ENCODE measurements at regions not wholly inside any gene's neighbourhood (a gene's known extent, or its start where the extent isn't known, plus 50 kb on each side); places are given as distances from the start of the nearest gene placed in this dataset.
A peak's percentile ranks its signal among the peaks of the same experiment; 100 is the strongest.

GRCh38 chr6:37109714-37110499 lies 60.0 kb upstream of the PIM1 start:
- no peak overlapping the region for H3K27ac ChIP-seq (ENCODE audit: low read depth, low read length)
- ChIA-PET CTCF (interaction anchor here (0.9 to 1.1 kb wide), 4 partner anchors 24 to 100 kb away, joined by 3 to 5 read pairs (median 3); no protein-coding TSS in a partner anchor), POLR2A (interaction anchor here (1.2 to 1.4 kb wide), 3 partner anchors 28 to 60 kb away, joined by 3 to 5 read pairs (median 4); partner anchors contain the start of gene PIM1)
- H3K4me3 ChIP-seq (ENCODE audit: low read depth, low read length), result no peak overlapping the region
- no peak for TF ChIP-seq CTCF (IDR thresholded peaks at IDR 0.05; ENCODE audit: low read depth, low read length)
- no peak for DNase-seq (ENCODE audit: low read depth, low spot score)
- no peaks in the 10 kb centered on the region for H3K9me3 ChIP-seq (ENCODE audit: control insufficient read depth, insufficient read depth, low read length)
- H3K27me3 ChIP-seq (ENCODE audit: control insufficient read depth, insufficient read depth, low read length), result no peaks in the 10 kb centered on the region

GRCh38 chr6:37110500-37111461 lies 59.2 kb upstream of the PIM1 start:
- POLR2A ChIA-PET, result interaction anchor here (0.7 to 1.4 kb wide), 4 partner anchors 21 to 59 kb away, joined by 3 to 5 read pairs (median 4); partner anchors contain the start of gene PIM1
- Histone ChIP-seq H3K9me3 (ENCODE audit: control insufficient read depth, insufficient read depth, low read length) (no peaks in the 10 kb centered on the region), H3K27ac (ENCODE audit: low read depth, low read length) (no peak overlapping the region), H3K4me3 (ENCODE audit: low read depth, low read length) (no peak overlapping the region), H3K27me3 (ENCODE audit: control insufficient read depth, insufficient read depth, low read length) (no peaks in the 10 kb centered on the region)
- TF ChIP-seq CTCF (IDR thresholded peaks at IDR 0.05; ENCODE audit: low read depth, low read length), result no peak
- CTCF ChIA-PET, result interaction anchor here (0.9 to 1.1 kb wide), 4 partner anchors 24 to 99 kb away, joined by 3 to 5 read pairs (median 3); no protein-coding TSS in a partner anchor
- DNase-seq (ENCODE audit: low read depth, low spot score), result no peak

GRCh38 chr6:37113976-37114375 lies 56.0 kb upstream of the PIM1 start:
- CTCF ChIA-PET, result no interaction called here
- no peak for TF ChIP-seq CTCF (IDR thresholded peaks at IDR 0.05; ENCODE audit: low read depth, low read length)
- H3K9me3 ChIP-seq (ENCODE audit: control insufficient read depth, insufficient read depth, low read length), result no peaks in the 10 kb centered on the region
- POLR2A ChIA-PET, result no interaction called here
- no peaks in the 10 kb centered on the region for H3K27me3 ChIP-seq (ENCODE audit: control insufficient read depth, insufficient read depth, low read length)
- no peak overlapping the region for H3K4me3 ChIP-seq (ENCODE audit: low read depth, low read length)
- no peak for DNase-seq (ENCODE audit: low read depth, low spot score)
- no peak overlapping the region for H3K27ac ChIP-seq (ENCODE audit: low read depth, low read length)

GRCh38 chr6:37114612-37115011 lies 55.3 kb upstream of the PIM1 start:
- Histone ChIP-seq H3K27ac (ENCODE audit: low read depth, low read length) (peak overlapping the region; percentile 21), H3K4me3 (ENCODE audit: low read depth, low read length) (no peak overlapping the region), H3K9me3 (ENCODE audit: control insufficient read depth, insufficient read depth, low read length) (no peaks in the 10 kb centered on the region), H3K27me3 (ENCODE audit: control insufficient read depth, insufficient read depth, low read length) (no peaks in the 10 kb centered on the region)
- no peak for DNase-seq (ENCODE audit: low read depth, low spot score)
- TF ChIP-seq CTCF (IDR thresholded peaks at IDR 0.05; ENCODE audit: low read depth, low read length), result no peak
- CTCF ChIA-PET, result no interaction called here
- POLR2A ChIA-PET, result no interaction called here
